ENCODE measurements at regions not wholly inside any gene's neighbourhood (a gene's known extent, or its start where the extent isn't known, plus 50 kb on each side); places are given as distances from the start of the nearest gene placed in this dataset.

GRCh38 chr6:168719901-168720300 lies 278.9 kb downstream of the SMOC2 start:
- no peak for TF ChIP-seq EGR1 (IDR thresholded peaks at IDR 0.05)
- no peak for TF ChIP-seq MAX (IDR thresholded peaks at IDR 0.05)
- no peak for TF ChIP-seq CREB1 (IDR thresholded peaks at IDR 0.05; ENCODE audit: low read depth)
- no peak for TF ChIP-seq NFIC (IDR thresholded peaks at IDR 0.05)
- no peak for TF ChIP-seq TEAD4 (IDR thresholded peaks at IDR 0.05)
- TF ChIP-seq REST (IDR thresholded peaks at IDR 0.05; ENCODE audit: low read depth): no peak
- TF ChIP-seq ZBTB7A (IDR thresholded peaks at IDR 0.05; ENCODE audit: low read depth): no peak

GRCh38 chr6:168718821-168719475 lies 278.0 kb downstream of the SMOC2 start:
- TF ChIP-seq ZBTB7A (IDR thresholded peaks at IDR 0.05; ENCODE audit: low read depth) (no peak), TCF12 (IDR thresholded peaks at IDR 0.05; ENCODE audit: low read depth) (no peak), MAX (IDR thresholded peaks at IDR 0.05) (no peak), FOXM1 (IDR thresholded peaks at IDR 0.05; ENCODE audit: borderline replicate concordance, low read depth) (no peak), YY1 (IDR thresholded peaks at IDR 0.05; ENCODE audit: low read depth) (no peak), TEAD4 (IDR thresholded peaks at IDR 0.05) (no peak), REST (IDR thresholded peaks at IDR 0.05; ENCODE audit: low read depth) (no peak), EP300 (IDR thresholded peaks at IDR 0.05; ENCODE audit: borderline replicate concordance) (no peak), RAD21 (IDR thresholded peaks at IDR 0.05; ENCODE audit: low read depth) (no peak), TAF1 (IDR thresholded peaks at IDR 0.05; ENCODE audit: low read depth) (no peak), CEBPB (IDR thresholded peaks at IDR 0.05) (no peak), NFIC (IDR thresholded peaks at IDR 0.05) (no peak), CREB1 (IDR thresholded peaks at IDR 0.05; ENCODE audit: low read depth) (no peak), USF1 (IDR thresholded peaks at IDR 0.05) (no peak), EGR1 (IDR thresholded peaks at IDR 0.05) (no peak)
